ENCODE measurements at regions not wholly inside any gene's neighbourhood (a gene's known extent, or its start where the extent isn't known, plus 50 kb on each side); places are given as distances from the start of the nearest gene placed in this dataset.

DNA sequence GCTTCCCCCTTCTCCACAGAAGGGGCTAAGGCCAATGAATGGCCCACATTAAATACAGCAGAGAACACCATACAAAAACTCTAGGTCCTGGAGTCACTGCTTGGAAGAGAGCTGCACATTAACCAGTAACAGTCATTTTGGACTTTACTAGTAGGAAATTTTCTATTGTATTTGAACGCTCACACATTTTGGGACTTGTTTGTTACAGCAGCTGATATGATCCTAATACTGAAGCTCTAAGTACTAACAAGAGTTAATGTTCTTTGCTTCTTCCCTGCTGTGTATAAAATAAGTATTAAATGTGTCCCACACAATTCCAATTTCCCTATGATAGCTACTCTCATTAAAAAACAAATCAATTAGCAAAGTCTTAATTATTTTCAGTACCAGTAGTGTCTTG, 148.3 kb upstream of the IRX3 start:
- no peaks in the 10 kb centered on the region for H3K36me3 Mint-ChIP-seq (ENCODE audit: low read depth)
- ChIA-PET POLR2A (no interaction called here), CTCF (no interaction called here)
- H3K4me3 Mint-ChIP-seq, result no peak overlapping the region
- ATAC-seq, result no peak
- intact Hi-C loops (cut with micrococcal nuclease), result no loop called here
- peaks cover 22% of the 10 kb centered on the region for H3K27me3 Mint-ChIP-seq
- H3K4me1 Mint-ChIP-seq (ENCODE audit: low read depth), result no peaks in the 10 kb centered on the region
- H3K9me3 Mint-ChIP-seq, result peaks cover 5% of the 10 kb centered on the region
- TF ChIP-seq, protein P1, sequence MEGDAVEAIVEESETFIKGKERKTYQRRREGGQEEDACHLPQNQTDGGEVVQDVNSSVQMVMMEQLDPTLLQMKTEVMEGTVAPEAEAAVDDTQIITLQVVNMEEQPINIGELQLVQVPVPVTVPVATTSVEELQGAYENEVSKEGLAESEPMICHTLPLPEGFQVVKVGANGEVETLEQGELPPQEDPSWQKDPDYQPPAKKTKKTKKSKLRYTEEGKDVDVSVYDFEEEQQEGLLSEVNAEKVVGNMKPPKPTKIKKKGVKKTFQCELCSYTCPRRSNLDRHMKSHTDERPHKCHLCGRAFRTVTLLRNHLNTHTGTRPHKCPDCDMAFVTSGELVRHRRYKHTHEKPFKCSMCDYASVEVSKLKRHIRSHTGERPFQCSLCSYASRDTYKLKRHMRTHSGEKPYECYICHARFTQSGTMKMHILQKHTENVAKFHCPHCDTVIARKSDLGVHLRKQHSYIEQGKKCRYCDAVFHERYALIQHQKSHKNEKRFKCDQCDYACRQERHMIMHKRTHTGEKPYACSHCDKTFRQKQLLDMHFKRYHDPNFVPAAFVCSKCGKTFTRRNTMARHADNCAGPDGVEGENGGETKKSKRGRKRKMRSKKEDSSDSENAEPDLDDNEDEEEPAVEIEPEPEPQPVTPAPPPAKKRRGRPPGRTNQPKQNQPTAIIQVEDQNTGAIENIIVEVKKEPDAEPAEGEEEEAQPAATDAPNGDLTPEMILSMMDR (IDR thresholded peaks at IDR 0.05), result no peak
- H3K27ac Mint-ChIP-seq, result no peak overlapping the region
- DNase-seq, result no peak

DNA sequence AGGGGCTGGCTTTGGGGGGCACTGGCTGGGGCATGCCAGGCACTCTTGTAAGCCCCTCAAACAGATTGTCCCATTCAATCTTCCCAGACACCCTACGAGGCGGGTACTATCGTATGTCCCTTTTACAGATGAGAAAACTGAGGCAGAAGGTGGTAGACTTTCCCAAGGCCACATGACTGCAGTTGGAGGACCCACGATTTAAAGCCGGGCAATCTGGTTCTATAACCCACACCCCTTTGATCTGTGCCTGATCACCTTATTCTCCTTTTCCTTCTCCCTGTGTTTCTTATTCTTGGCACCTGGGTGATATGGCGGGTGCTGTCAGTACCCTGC, 146.3 kb upstream of the IRX3 start:
- ChIA-PET CTCF (no interaction called here), POLR2A (no interaction called here)
- H3K4me1 Mint-ChIP-seq (ENCODE audit: low read depth), result no peaks in the 10 kb centered on the region
- H3K9me3 Mint-ChIP-seq, result peaks cover 6% of the 10 kb centered on the region
- H3K27ac Mint-ChIP-seq, result no peak overlapping the region
- H3K27me3 Mint-ChIP-seq, result peaks cover 30% of the 10 kb centered on the region
- TF ChIP-seq, protein P1 (IDR thresholded peaks at IDR 0.05), result no peak
- H3K36me3 Mint-ChIP-seq (ENCODE audit: low read depth), result no peaks in the 10 kb centered on the region
- DNase-seq (no peak), ATAC-seq (no peak)
- intact Hi-C loops (cut with micrococcal nuclease), result no loop called here
- H3K4me3 Mint-ChIP-seq, result no peak overlapping the region

DNA sequence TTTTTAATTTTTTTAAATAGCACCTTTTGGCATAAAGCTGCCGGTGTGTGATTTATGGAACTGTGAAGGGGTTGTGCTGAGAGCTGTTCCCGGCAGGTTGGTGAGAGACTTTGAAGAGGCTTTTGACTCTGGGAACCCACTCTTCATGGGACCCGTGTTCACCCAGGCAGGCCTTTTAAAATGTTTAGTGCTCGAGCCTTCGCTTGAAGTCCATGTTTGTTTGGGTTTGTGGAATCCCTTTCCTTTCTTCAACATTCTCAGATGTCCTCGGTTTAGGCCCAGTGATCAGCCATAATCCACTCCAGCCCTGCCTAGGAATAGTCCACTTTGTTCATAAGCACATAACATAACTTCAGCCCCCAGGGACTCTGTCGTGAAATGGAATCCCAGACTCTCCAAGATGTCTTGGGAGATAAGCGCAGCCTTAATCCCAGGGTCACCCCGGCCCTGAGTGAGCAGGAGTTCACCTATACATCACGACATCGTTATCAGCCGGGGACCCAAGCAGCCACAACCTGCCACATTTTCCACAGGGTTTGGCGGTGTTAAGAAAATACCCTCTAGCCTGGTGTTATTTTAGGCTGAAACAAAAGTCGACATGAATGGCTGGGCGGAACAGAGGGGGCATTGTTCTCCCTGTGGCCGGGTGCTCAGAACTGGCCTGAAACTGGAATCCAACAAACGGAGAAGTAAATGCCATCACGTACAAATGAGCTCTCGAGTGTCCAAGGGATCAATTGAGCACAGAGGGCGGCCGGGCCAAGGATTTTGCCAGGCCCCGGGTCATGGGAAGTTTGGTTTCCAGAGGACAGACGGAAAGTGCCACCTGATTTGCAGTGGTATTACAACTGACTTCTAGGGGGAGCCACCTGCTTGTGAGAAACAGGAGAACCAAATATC, 145.7 kb upstream of the IRX3 start:
- CTCF ChIA-PET, result no interaction called here
- Mint-ChIP-seq H3K36me3 (ENCODE audit: low read depth) (no peaks in the 10 kb centered on the region), H3K4me3 (no peak overlapping the region), H3K27ac (no peak overlapping the region), H3K4me1 (ENCODE audit: low read depth) (no peaks in the 10 kb centered on the region), H3K27me3 (peaks cover 30% of the 10 kb centered on the region), H3K9me3 (peaks cover 6% of the 10 kb centered on the region)
- intact Hi-C loops (cut with micrococcal nuclease), result no loop called here
- TF ChIP-seq, protein P1 (IDR thresholded peaks at IDR 0.05), result no peak
- POLR2A ChIA-PET, result no interaction called here
- no peak for ATAC-seq
- DNase-seq, result no peak

DNA sequence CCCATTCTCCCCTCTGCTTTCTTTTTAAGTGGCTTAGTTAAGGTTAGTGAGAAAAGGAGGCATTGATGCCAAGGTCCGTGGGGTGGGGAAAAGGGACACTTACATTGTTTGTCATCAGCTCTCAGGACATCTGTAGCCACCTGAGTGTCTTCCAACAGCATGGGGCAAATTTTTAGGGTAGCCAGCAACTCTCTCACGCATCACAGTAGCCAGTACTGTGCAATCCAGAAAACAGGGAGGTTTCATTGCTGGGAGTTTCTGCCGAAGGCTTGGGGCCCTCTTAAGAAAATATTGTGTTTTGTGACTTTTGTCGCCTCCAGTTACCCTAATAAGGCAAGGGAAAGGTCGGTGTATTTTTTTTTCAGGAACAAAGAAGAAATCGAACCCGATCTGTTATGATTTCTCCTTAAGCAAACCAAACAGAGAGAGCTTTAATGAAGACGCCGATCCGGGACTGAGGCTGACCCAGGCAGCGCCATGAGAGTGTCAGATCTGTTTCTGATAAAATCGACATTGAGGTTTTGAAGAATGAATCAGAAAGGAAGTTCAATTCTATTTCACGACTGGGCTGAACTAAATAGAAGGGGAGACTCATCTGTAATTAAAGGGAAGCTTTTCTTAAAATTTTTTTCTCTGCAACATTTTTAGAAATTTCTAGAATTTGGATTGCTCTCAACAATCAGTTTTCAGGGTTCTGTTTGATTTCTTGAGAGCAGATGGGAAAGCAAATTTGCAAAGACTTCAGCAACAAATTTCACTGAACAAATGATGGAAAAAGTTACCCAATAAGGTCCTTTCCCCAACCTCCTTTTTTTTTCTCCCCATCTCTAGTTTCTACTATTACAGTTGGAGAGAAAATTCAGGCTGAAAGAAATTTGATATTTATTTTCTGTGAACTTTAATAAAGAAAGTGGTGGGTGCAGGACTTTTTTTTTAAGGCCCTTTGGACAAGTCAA, 144.7 kb upstream of the IRX3 start:
- ATAC-seq, result no peak
- Mint-ChIP-seq H3K9me3 (peaks cover 6% of the 10 kb centered on the region), H3K27me3 (peaks cover 33% of the 10 kb centered on the region), H3K36me3 (ENCODE audit: low read depth) (no peaks in the 10 kb centered on the region), H3K4me1 (ENCODE audit: low read depth) (no peaks in the 10 kb centered on the region), H3K27ac (no peak overlapping the region), H3K4me3 (no peak overlapping the region)
- intact Hi-C loops (cut with micrococcal nuclease), result no loop called here
- CTCF ChIA-PET, result no interaction called here
- no peak for DNase-seq
- TF ChIP-seq, protein P1 (IDR thresholded peaks at IDR 0.05), result no peak
- POLR2A ChIA-PET, result no interaction called here
